ENCODE measurements at regions not wholly inside any gene's neighbourhood (a gene's known extent, or its start where the extent isn't known, plus 50 kb on each side); places are given as distances from the start of the nearest gene placed in this dataset.

- Histone ChIP-seq H3K9me3 (ENCODE audit: control insufficient read depth in 5 of 5, low read length in 5 of 5) (no peaks in the 10 kb centered on the region), H3K27me3 (ENCODE audit: control insufficient read depth in 5 of 5, insufficient read depth in 4 of 5, low read length in 5 of 5) (no peaks in the 10 kb centered on the region), H3K4me1 (ENCODE audit: control insufficient read depth in 5 of 5, insufficient read depth in 5 of 5, low read length in 5 of 5) (peaks cover 0 to 5% (median 2%) of the 10 kb centered on the region in 5 donors), H3K36me3 (ENCODE audit: control insufficient read depth in 5 of 5, insufficient read depth in 5 of 5, low read length in 5 of 5) (no peaks in the 10 kb centered on the region), H3K4me3 (ENCODE audit: low read depth in 1 of 5, low read length in 5 of 5) (no peak overlapping the region), H3K27ac (ENCODE audit: low read depth, low read length) (no peak overlapping the region), H3K9ac (ENCODE audit: low read length in 5 of 5) (no peak overlapping the region)
These were observed 989.5 kb downstream of the TUSC7 start for GRCh38 chr3:117699058-117699457.

GRCh38 chr3:117700573-117701360 is 991.2 kb downstream of the TUSC7 start:
- Histone ChIP-seq H3K36me3 (ENCODE audit: control insufficient read depth in 5 of 5, insufficient read depth in 5 of 5, low read length in 5 of 5) (no peaks in the 10 kb centered on the region), H3K27me3 (ENCODE audit: control insufficient read depth in 5 of 5, insufficient read depth in 4 of 5, low read length in 5 of 5) (no peaks in the 10 kb centered on the region), H3K9ac (ENCODE audit: low read length in 5 of 5) (no peak overlapping the region), H3K4me1 (ENCODE audit: control insufficient read depth in 5 of 5, insufficient read depth in 5 of 5, low read length in 5 of 5) (peaks cover 0 to 1% (median 0%) of the 10 kb centered on the region in 5 donors), H3K27ac (ENCODE audit: low read depth, low read length) (no peak overlapping the region), H3K4me3 (ENCODE audit: low read depth in 1 of 5, low read length in 5 of 5) (no peak overlapping the region), H3K9me3 (ENCODE audit: control insufficient read depth in 5 of 5, low read length in 5 of 5) (no peaks in the 10 kb centered on the region)

GRCh38 chr3:117705011-117705410 is 995.4 kb downstream of the TUSC7 start:
- Histone ChIP-seq H3K27ac (ENCODE audit: low read depth, low read length) (no peak overlapping the region), H3K36me3 (ENCODE audit: control insufficient read depth in 5 of 5, insufficient read depth in 5 of 5, low read length in 5 of 5) (no peaks in the 10 kb centered on the region), H3K9ac (ENCODE audit: low read length in 5 of 5) (no peak overlapping the region), H3K4me1 (ENCODE audit: control insufficient read depth in 5 of 5, insufficient read depth in 5 of 5, low read length in 5 of 5) (peaks cover 0 to 5% (median 0%) of the 10 kb centered on the region in 5 donors), H3K27me3 (ENCODE audit: control insufficient read depth in 5 of 5, insufficient read depth in 4 of 5, low read length in 5 of 5) (no peaks in the 10 kb centered on the region), H3K9me3 (ENCODE audit: control insufficient read depth in 5 of 5, low read length in 5 of 5) (no peaks in the 10 kb centered on the region), H3K4me3 (ENCODE audit: low read depth in 1 of 5, low read length in 5 of 5) (no peak overlapping the region)

- Histone ChIP-seq H3K36me3 (ENCODE audit: control insufficient read depth in 5 of 5, insufficient read depth in 5 of 5, low read length in 5 of 5) (no peaks in the 10 kb centered on the region), H3K4me3 (ENCODE audit: low read depth in 1 of 5, low read length in 5 of 5) (no peak overlapping the region), H3K27me3 (ENCODE audit: control insufficient read depth in 5 of 5, insufficient read depth in 4 of 5, low read length in 5 of 5) (no peaks in the 10 kb centered on the region), H3K4me1 (ENCODE audit: control insufficient read depth in 5 of 5, insufficient read depth in 5 of 5, low read length in 5 of 5) (peaks cover 0 to 5% (median 0%) of the 10 kb centered on the region in 5 donors), H3K27ac (ENCODE audit: low read depth, low read length) (no peak overlapping the region), H3K9ac (ENCODE audit: low read length in 5 of 5) (no peak overlapping the region), H3K9me3 (ENCODE audit: control insufficient read depth in 5 of 5, low read length in 5 of 5) (no peaks in the 10 kb centered on the region)
These were observed 996.5 kb downstream of the TUSC7 start for GRCh38 chr3:117706037-117706436.

GRCh38 chr3:117706756-117707155 is 997.2 kb downstream of the TUSC7 start:
- Histone ChIP-seq H3K9me3 (ENCODE audit: control insufficient read depth in 5 of 5, low read length in 5 of 5) (no peaks in the 10 kb centered on the region), H3K36me3 (ENCODE audit: control insufficient read depth in 5 of 5, insufficient read depth in 5 of 5, low read length in 5 of 5) (no peaks in the 10 kb centered on the region), H3K9ac (ENCODE audit: low read length in 5 of 5) (no peak overlapping the region), H3K27ac (ENCODE audit: low read depth, low read length) (no peak overlapping the region), H3K4me1 (ENCODE audit: control insufficient read depth in 5 of 5, insufficient read depth in 5 of 5, low read length in 5 of 5) (peaks cover 0 to 5% (median 0%) of the 10 kb centered on the region in 5 donors), H3K27me3 (ENCODE audit: control insufficient read depth in 5 of 5, insufficient read depth in 4 of 5, low read length in 5 of 5) (no peaks in the 10 kb centered on the region), H3K4me3 (ENCODE audit: low read depth in 1 of 5, low read length in 5 of 5) (no peak overlapping the region)

- no peaks in the 10 kb centered on the region for H3K9me3 ChIP-seq (ENCODE audit: control insufficient read depth in 5 of 5, low read length in 5 of 5)
- H3K27ac ChIP-seq (ENCODE audit: low read depth, low read length) = no peak overlapping the region
- no peak overlapping the region for H3K9ac ChIP-seq (ENCODE audit: low read length in 5 of 5)
- no peaks in the 10 kb centered on the region for H3K36me3 ChIP-seq (ENCODE audit: control insufficient read depth in 5 of 5, insufficient read depth in 5 of 5, low read length in 5 of 5)
- H3K4me1 ChIP-seq (ENCODE audit: control insufficient read depth in 5 of 5, insufficient read depth in 5 of 5, low read length in 5 of 5) = peaks cover 0 to 5% (median 0%) of the 10 kb centered on the region in 5 donors
- no peak overlapping the region for H3K4me3 ChIP-seq (ENCODE audit: low read depth in 1 of 5, low read length in 5 of 5)
- H3K27me3 ChIP-seq (ENCODE audit: control insufficient read depth in 5 of 5, insufficient read depth in 4 of 5, low read length in 5 of 5) = no peaks in the 10 kb centered on the region
These were observed 999.0 kb downstream of the TUSC7 start for GRCh38 chr3:117708601-117709000.

GRCh38 chr3:117709108-117709507 is 999.5 kb downstream of the TUSC7 start:
- H3K4me1 ChIP-seq (ENCODE audit: control insufficient read depth in 5 of 5, insufficient read depth in 5 of 5, low read length in 5 of 5) = peaks cover 0 to 5% (median 0%) of the 10 kb centered on the region in 5 donors
- H3K9me3 ChIP-seq (ENCODE audit: control insufficient read depth in 5 of 5, low read length in 5 of 5) = no peaks in the 10 kb centered on the region
- H3K4me3 ChIP-seq (ENCODE audit: low read depth in 1 of 5, low read length in 5 of 5) = no peak overlapping the region

GRCh38 chr3:117710501-117710900 is 1000.9 kb downstream of the TUSC7 start:
- no peak overlapping the region for H3K27ac ChIP-seq (ENCODE audit: low read depth, low read length)
- H3K4me3 ChIP-seq (ENCODE audit: low read depth in 1 of 5, low read length in 5 of 5) = no peak overlapping the region
- H3K36me3 ChIP-seq (ENCODE audit: control insufficient read depth in 5 of 5, insufficient read depth in 5 of 5, low read length in 5 of 5) = no peaks in the 10 kb centered on the region
- peaks cover 0 to 5% (median 0%) of the 10 kb centered on the region in 5 donors for H3K4me1 ChIP-seq (ENCODE audit: control insufficient read depth in 5 of 5, insufficient read depth in 5 of 5, low read length in 5 of 5)
- no peaks in the 10 kb centered on the region for H3K9me3 ChIP-seq (ENCODE audit: control insufficient read depth in 5 of 5, low read length in 5 of 5)
- H3K9ac ChIP-seq (ENCODE audit: low read length in 5 of 5) = no peak overlapping the region
- H3K27me3 ChIP-seq (ENCODE audit: control insufficient read depth in 5 of 5, insufficient read depth in 4 of 5, low read length in 5 of 5) = no peaks in the 10 kb centered on the region

More at GRCh38 chr3:117709108-117709507, 999.5 kb downstream of the TUSC7 start:
- no peak overlapping the region for H3K27ac ChIP-seq (ENCODE audit: low read depth, low read length)
- H3K27me3 ChIP-seq (ENCODE audit: control insufficient read depth in 5 of 5, insufficient read depth in 4 of 5, low read length in 5 of 5) = no peaks in the 10 kb centered on the region
- H3K9ac ChIP-seq (ENCODE audit: low read length in 5 of 5) = no peak overlapping the region
- no peaks in the 10 kb centered on the region for H3K36me3 ChIP-seq (ENCODE audit: control insufficient read depth in 5 of 5, insufficient read depth in 5 of 5, low read length in 5 of 5)

- no peaks in the 10 kb centered on the region for H3K9me3 ChIP-seq (ENCODE audit: control insufficient read depth in 5 of 5, low read length in 5 of 5)
- H3K36me3 ChIP-seq (ENCODE audit: control insufficient read depth in 5 of 5, insufficient read depth in 5 of 5, low read length in 5 of 5) = no peaks in the 10 kb centered on the region
- no peaks in the 10 kb centered on the region for H3K4me1 ChIP-seq (ENCODE audit: control insufficient read depth in 5 of 5, insufficient read depth in 5 of 5, low read length in 5 of 5)
- H3K9ac ChIP-seq (ENCODE audit: low read length in 5 of 5) = no peak overlapping the region
- no peak overlapping the region for H3K27ac ChIP-seq (ENCODE audit: low read depth, low read length)
- no peak overlapping the region for H3K4me3 ChIP-seq (ENCODE audit: low read depth in 1 of 5, low read length in 5 of 5)
- H3K27me3 ChIP-seq (ENCODE audit: control insufficient read depth in 5 of 5, insufficient read depth in 4 of 5, low read length in 5 of 5) = no peaks in the 10 kb centered on the region
These were observed 1009.8 kb downstream of the TUSC7 start for GRCh38 chr3:117719316-117719926.

GRCh38 chr3:117721866-117722265 is 1012.3 kb downstream of the TUSC7 start:
- no peak overlapping the region for H3K9ac ChIP-seq (ENCODE audit: low read length in 5 of 5)
- no peak overlapping the region for H3K4me3 ChIP-seq (ENCODE audit: low read depth in 1 of 5, low read length in 5 of 5)
- H3K36me3 ChIP-seq (ENCODE audit: control insufficient read depth in 5 of 5, insufficient read depth in 5 of 5, low read length in 5 of 5) = no peaks in the 10 kb centered on the region
- no peak overlapping the region for H3K27ac ChIP-seq (ENCODE audit: low read depth, low read length)
- H3K4me1 ChIP-seq (ENCODE audit: control insufficient read depth in 5 of 5, insufficient read depth in 5 of 5, low read length in 5 of 5) = no peaks in the 10 kb centered on the region
- H3K9me3 ChIP-seq (ENCODE audit: control insufficient read depth in 5 of 5, low read length in 5 of 5) = no peaks in the 10 kb centered on the region
- H3K27me3 ChIP-seq (ENCODE audit: control insufficient read depth in 5 of 5, insufficient read depth in 4 of 5, low read length in 5 of 5) = no peaks in the 10 kb centered on the region

Measured in subcutaneous abdominal adipose tissue (tissue), 5 donors.